ENCODE measurements at regions not wholly inside any gene's neighbourhood (a gene's known extent, or its start where the extent isn't known, plus 50 kb on each side); places are given as distances from the start of the nearest gene placed in this dataset.

DNA sequence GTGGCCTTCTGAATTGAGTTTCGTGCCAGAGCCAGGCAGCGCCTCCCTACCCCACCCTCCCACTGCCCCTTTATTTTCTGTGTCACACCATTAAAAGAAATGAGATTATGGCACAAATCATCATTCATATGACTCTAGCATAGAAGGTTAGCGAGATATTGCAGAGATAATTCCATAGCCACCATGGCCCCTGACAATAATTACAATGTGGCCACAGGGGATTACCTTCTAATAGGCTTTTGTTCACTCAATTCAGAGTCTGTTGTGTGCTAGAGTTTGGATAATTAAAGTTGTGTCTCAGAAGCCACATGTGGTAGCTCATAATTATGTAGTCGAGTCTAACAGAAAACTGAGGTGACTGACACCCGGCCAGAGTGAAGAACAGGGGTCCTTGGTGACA is 428.1 kb downstream of the ARHGEF28 start:
- TF ChIP-seq ZNF140 (tag by site-specific recombination; IDR thresholded peaks at IDR 0.05) (no peak), ZNF211 (tag by site-specific recombination; IDR thresholded peaks at IDR 0.05; ENCODE audit: low read depth) (no peak), ZNF792 (tag by site-specific recombination; IDR thresholded peaks at IDR 0.05) (no peak), ZFP69B (tag by site-specific recombination; IDR thresholded peaks at IDR 0.05) (no peak), GLI4 (tag by site-specific recombination; IDR thresholded peaks at IDR 0.05) (no peak), TCF7L2 (IDR thresholded peaks at IDR 0.05; ENCODE audit: borderline replicate concordance, low read depth, low read length) (no peak), ZNF146 (tag by site-specific recombination; IDR thresholded peaks at IDR 0.05) (no peak), ZBTB20 (tag by site-specific recombination; IDR thresholded peaks at IDR 0.05) (no peak), RBAK (tag by site-specific recombination; IDR thresholded peaks at IDR 0.05) (no peak)
- TF ChIP-seq, protein P1, sequence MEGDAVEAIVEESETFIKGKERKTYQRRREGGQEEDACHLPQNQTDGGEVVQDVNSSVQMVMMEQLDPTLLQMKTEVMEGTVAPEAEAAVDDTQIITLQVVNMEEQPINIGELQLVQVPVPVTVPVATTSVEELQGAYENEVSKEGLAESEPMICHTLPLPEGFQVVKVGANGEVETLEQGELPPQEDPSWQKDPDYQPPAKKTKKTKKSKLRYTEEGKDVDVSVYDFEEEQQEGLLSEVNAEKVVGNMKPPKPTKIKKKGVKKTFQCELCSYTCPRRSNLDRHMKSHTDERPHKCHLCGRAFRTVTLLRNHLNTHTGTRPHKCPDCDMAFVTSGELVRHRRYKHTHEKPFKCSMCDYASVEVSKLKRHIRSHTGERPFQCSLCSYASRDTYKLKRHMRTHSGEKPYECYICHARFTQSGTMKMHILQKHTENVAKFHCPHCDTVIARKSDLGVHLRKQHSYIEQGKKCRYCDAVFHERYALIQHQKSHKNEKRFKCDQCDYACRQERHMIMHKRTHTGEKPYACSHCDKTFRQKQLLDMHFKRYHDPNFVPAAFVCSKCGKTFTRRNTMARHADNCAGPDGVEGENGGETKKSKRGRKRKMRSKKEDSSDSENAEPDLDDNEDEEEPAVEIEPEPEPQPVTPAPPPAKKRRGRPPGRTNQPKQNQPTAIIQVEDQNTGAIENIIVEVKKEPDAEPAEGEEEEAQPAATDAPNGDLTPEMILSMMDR (tag by site-specific recombination; IDR thresholded peaks at IDR 0.05) = no peak
- TF ChIP-seq, protein P2, sequence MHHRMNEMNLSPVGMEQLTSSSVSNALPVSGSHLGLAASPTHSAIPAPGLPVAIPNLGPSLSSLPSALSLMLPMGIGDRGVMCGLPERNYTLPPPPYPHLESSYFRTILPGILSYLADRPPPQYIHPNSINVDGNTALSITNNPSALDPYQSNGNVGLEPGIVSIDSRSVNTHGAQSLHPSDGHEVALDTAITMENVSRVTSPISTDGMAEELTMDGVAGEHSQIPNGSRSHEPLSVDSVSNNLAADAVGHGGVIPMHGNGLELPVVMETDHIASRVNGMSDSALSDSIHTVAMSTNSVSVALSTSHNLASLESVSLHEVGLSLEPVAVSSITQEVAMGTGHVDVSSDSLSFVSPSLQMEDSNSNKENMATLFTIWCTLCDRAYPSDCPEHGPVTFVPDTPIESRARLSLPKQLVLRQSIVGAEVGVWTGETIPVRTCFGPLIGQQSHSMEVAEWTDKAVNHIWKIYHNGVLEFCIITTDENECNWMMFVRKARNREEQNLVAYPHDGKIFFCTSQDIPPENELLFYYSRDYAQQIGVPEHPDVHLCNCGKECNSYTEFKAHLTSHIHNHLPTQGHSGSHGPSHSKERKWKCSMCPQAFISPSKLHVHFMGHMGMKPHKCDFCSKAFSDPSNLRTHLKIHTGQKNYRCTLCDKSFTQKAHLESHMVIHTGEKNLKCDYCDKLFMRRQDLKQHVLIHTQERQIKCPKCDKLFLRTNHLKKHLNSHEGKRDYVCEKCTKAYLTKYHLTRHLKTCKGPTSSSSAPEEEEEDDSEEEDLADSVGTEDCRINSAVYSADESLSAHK (tag by site-specific recombination; IDR thresholded peaks at IDR 0.05) = no peak

All from HEK293 (cell line).